Common myeloid progenitor, CD34-positive (primary cell): ENCODE measurements at regions not wholly inside any gene's neighbourhood (a gene's known extent, or its start where the extent isn't known, plus 50 kb on each side); places are given as distances from the start of the nearest gene placed in this dataset.
A peak's percentile ranks its signal among the peaks of the same experiment; 100 is the strongest.

Source experiments
- CTCF ChIA-PET: fragments of 350-600 bp; sonication (Branson Sonifier 250); formaldehyde crosslinking; loops from one replicate; lab custom pipeline; 2021; ENCODE audit warnings: antibody characterized with exemption; lab: Charles Lee
- POLR2A ChIA-PET: fragments of 350-600 bp; sonication (Branson Sonifier 250); formaldehyde crosslinking; loops from one replicate; lab custom pipeline; 2021; ENCODE audit warnings: antibody characterized with exemption; lab: Charles Lee
- DNase-seq, 3 donors: peaks; one replicate each; pipeline versions ENCODE4 v3.0.0 to v3.0.0-alpha.2; 2013
- H3K27ac ChIP-seq, 2 experiments: 1 replicate in 1 of 2; 2 replicates in 1 of 2; pipeline ENCODE4 v1.7.0; 2013; ENCODE audit warnings: inconsistent platforms in 2 of 2, low read length in 2 of 2, mild to moderate bottlenecking in 2 of 2, low read depth in 1 of 2, moderate library complexity in 1 of 2; ENCODE audit not compliant: severe bottlenecking in 2 of 2, insufficient read depth in 1 of 2, poor library complexity in 1 of 2
- H3K27me3 ChIP-seq, 5 experiments: replicated peaks in 2 of 5; 1 replicate in 3 of 5; 2 replicates in 2 of 5; pipeline versions ENCODE4 v1.6.1 to v1.7.0; 2013; ENCODE audit warnings: low read length in 4 of 5, mild to moderate bottlenecking in 2 of 5, moderate library complexity in 2 of 5, inconsistent platforms in 1 of 5; ENCODE audit not compliant: insufficient read depth in 5 of 5, control insufficient read depth in 4 of 5
- H3K36me3 ChIP-seq, 4 experiments: 1 replicate in 2 of 4; 2 replicates in 2 of 4; pipeline versions ENCODE4 v1.6.1 to v1.7.0; 2013; ENCODE audit warnings: low read length in 3 of 4, control low read depth in 1 of 4, mild to moderate bottlenecking in 1 of 4; ENCODE audit not compliant: control insufficient read depth in 4 of 4, insufficient read depth in 4 of 4
- H3K4me1 ChIP-seq, 4 experiments: 1 replicate in 3 of 4; 2 replicates in 1 of 4; pipeline versions ENCODE4 v1.6.1 to v1.7.1; 2013; ENCODE audit warnings: low read length in 3 of 4, mild to moderate bottlenecking in 3 of 4, control low read depth in 1 of 4, inconsistent platforms in 1 of 4, moderate library complexity in 1 of 4; ENCODE audit not compliant: control insufficient read depth in 4 of 4, insufficient read depth in 4 of 4; ENCODE audit errors: control extremely low read depth in 1 of 4
- H3K4me3 ChIP-seq, 7 experiments: 1 replicate in 4 of 7; 2 replicates in 3 of 7; pipeline versions ENCODE4 v1.5.1 to v1.7.0; 2013; ENCODE audit warnings: mild to moderate bottlenecking in 7 of 7, low read length in 6 of 7, moderate library complexity in 6 of 7, inconsistent platforms in 2 of 7, low read depth in 2 of 7, control low read depth in 1 of 7; ENCODE audit not compliant: insufficient read depth in 4 of 7, control insufficient read depth in 1 of 7; ENCODE audit errors: extremely low read depth in 1 of 7
- H3K9me3 ChIP-seq, 5 experiments: 1 replicate in 4 of 5; 2 replicates in 1 of 5; pipeline versions ENCODE4 v1.6.1 to v1.7.1; 2013; ENCODE audit warnings: low read length in 4 of 5, mild to moderate bottlenecking in 2 of 5, inconsistent platforms in 1 of 5, low read depth in 1 of 5, moderate library complexity in 1 of 5; ENCODE audit not compliant: control insufficient read depth in 4 of 5, insufficient read depth in 2 of 5; ENCODE audit errors: control extremely low read depth in 1 of 5
- WGBS: methylation state at CpG from one replicate; pipeline ENCODE4 v1.1.5; 2013; ENCODE audit not compliant: insufficient coverage; 5-methylcytosine and 5-hydroxymethylcytosine counted together

- Histone ChIP-seq H3K4me1 (no peaks in the 10 kb centered on the region), H3K9me3 (peaks cover 0 to 4% (median 0%) of the 10 kb centered on the region in 5 experiments), H3K4me3 (no peak overlapping the region), H3K36me3 (no peaks in the 10 kb centered on the region), H3K27ac (no peak overlapping the region), H3K27me3 (no peaks in the 10 kb centered on the region)
- ChIA-PET CTCF (no interaction called here), POLR2A (no interaction called here)
- no peak for DNase-seq
- no CpG with 5 or more reads among the region's 3 CpGs for WGBS
These were observed 235.3 kb upstream of the USP9Y start for GRCh38 chrY:12465706-12466105.

GRCh38 chrY:12469081-12469480, 231.9 kb upstream of the USP9Y start:
- Histone ChIP-seq H3K4me1 (no peaks in the 10 kb centered on the region), H3K27me3 (no peaks in the 10 kb centered on the region), H3K27ac (no peak overlapping the region), H3K4me3 (no peak overlapping the region), H3K36me3 (no peaks in the 10 kb centered on the region), H3K9me3 (peaks cover 0 to 4% (median 0%) of the 10 kb centered on the region in 5 experiments)
- ChIA-PET POLR2A (no interaction called here), CTCF (no interaction called here)
- WGBS = no CpG with 5 or more reads among the region's 1 CpG
- no peak for DNase-seq

- H3K27me3 ChIP-seq = no peaks in the 10 kb centered on the region
- H3K27ac ChIP-seq = no peak overlapping the region
- no peaks in the 10 kb centered on the region for H3K4me1 ChIP-seq
- H3K9me3 ChIP-seq = no peaks in the 10 kb centered on the region
- no peak overlapping the region for H3K4me3 ChIP-seq
- CTCF ChIA-PET = no interaction called here
- POLR2A ChIA-PET = no interaction called here
- no peak for DNase-seq
- H3K36me3 ChIP-seq = no peaks in the 10 kb centered on the region
These were observed 226.6 kb upstream of the USP9Y start for GRCh38 chrY:12474472-12474871.

GRCh38 chrY:12479382-12479781, 221.6 kb upstream of the USP9Y start:
- POLR2A ChIA-PET = interaction anchor here (0.6 kb wide), 1 partner anchor 342 kb away, joined by 3 read pairs; no protein-coding TSS in a partner anchor
- no peaks in the 10 kb centered on the region for H3K4me1 ChIP-seq

GRCh38 chrY:12483394-12483793, 217.6 kb upstream of the USP9Y start:
- ChIA-PET POLR2A (no interaction called here), CTCF (no interaction called here)
- WGBS = no CpG with 5 or more reads among the region's 3 CpGs
- H3K9me3 ChIP-seq = no peaks in the 10 kb centered on the region
- H3K27ac ChIP-seq = no peak overlapping the region
- DNase-seq = no peak
- no peaks in the 10 kb centered on the region for H3K27me3 ChIP-seq
- no peaks in the 10 kb centered on the region for H3K4me1 ChIP-seq
- H3K36me3 ChIP-seq = no peaks in the 10 kb centered on the region
- H3K4me3 ChIP-seq = no peak overlapping the region

More at GRCh38 chrY:12479382-12479781, 221.6 kb upstream of the USP9Y start:
- no peak overlapping the region for H3K27ac ChIP-seq
- H3K27me3 ChIP-seq = no peaks in the 10 kb centered on the region
- peak in 1 of 3 donors; percentile 39 for DNase-seq
- WGBS = no CpG with 5 or more reads among the region's 8 CpGs
- no peaks in the 10 kb centered on the region for H3K36me3 ChIP-seq
- H3K9me3 ChIP-seq = no peaks in the 10 kb centered on the region
- no peak overlapping the region for H3K4me3 ChIP-seq
- CTCF ChIA-PET = interaction anchor here (1.4 kb wide), 1 partner anchor 142 kb away, joined by 4 read pairs; no protein-coding TSS in a partner anchor

GRCh38 chrY:12490558-12491209, 210.3 kb upstream of the USP9Y start:
- no CpG with 5 or more reads among the region's 13 CpGs for WGBS
- H3K36me3 ChIP-seq = no peaks in the 10 kb centered on the region
- no peak overlapping the region for H3K27ac ChIP-seq
- H3K9me3 ChIP-seq = no peaks in the 10 kb centered on the region
- H3K27me3 ChIP-seq = no peaks in the 10 kb centered on the region
- H3K4me1 ChIP-seq = no peaks in the 10 kb centered on the region
- DNase-seq = no peak
- ChIA-PET POLR2A (no interaction called here), CTCF (no interaction called here)
- no peak overlapping the region for H3K4me3 ChIP-seq

- H3K9me3 ChIP-seq = no peaks in the 10 kb centered on the region
- no peak overlapping the region for H3K4me3 ChIP-seq
- H3K36me3 ChIP-seq = no peaks in the 10 kb centered on the region
- no peak overlapping the region for H3K27ac ChIP-seq
- CTCF ChIA-PET = no interaction called here
- WGBS = no CpG with 5 or more reads among the region's 1 CpG
- no peak for DNase-seq
- POLR2A ChIA-PET = no interaction called here
- H3K27me3 ChIP-seq = no peaks in the 10 kb centered on the region
- H3K4me1 ChIP-seq = no peaks in the 10 kb centered on the region
These were observed 208.8 kb upstream of the USP9Y start for GRCh38 chrY:12492218-12492617.
